ENCODE measurements at regions not wholly inside any gene's neighbourhood (a gene's known extent, or its start where the extent isn't known, plus 50 kb on each side); places are given as distances from the start of the nearest gene placed in this dataset.

DNA sequence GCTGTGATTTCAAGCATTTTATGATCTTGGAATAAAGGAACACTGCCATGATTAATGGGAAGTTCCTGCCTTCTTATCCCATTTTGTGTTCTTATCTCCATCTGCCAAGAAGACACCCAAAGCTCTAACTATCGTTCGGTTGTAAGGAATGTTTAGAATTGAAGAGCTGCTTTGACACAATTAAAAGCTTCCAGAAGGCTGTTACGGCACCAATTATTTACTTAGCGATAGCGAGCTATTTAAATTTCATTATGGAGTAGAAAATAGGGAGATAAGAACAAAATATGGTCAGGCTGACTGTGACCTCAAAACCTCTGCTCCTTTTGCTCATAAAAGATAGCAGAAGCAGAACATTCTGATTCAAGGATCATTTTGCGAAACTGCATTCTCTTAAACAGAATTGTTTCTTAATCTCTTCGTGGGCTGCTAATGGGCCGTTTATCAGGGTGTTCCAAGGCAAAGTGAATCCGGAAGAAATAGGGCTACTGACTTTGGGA, 101.6 kb downstream of the SLC4A3 start:
- TF ChIP-seq, protein P1, sequence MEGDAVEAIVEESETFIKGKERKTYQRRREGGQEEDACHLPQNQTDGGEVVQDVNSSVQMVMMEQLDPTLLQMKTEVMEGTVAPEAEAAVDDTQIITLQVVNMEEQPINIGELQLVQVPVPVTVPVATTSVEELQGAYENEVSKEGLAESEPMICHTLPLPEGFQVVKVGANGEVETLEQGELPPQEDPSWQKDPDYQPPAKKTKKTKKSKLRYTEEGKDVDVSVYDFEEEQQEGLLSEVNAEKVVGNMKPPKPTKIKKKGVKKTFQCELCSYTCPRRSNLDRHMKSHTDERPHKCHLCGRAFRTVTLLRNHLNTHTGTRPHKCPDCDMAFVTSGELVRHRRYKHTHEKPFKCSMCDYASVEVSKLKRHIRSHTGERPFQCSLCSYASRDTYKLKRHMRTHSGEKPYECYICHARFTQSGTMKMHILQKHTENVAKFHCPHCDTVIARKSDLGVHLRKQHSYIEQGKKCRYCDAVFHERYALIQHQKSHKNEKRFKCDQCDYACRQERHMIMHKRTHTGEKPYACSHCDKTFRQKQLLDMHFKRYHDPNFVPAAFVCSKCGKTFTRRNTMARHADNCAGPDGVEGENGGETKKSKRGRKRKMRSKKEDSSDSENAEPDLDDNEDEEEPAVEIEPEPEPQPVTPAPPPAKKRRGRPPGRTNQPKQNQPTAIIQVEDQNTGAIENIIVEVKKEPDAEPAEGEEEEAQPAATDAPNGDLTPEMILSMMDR (IDR thresholded peaks at IDR 0.05) = no peak
- no peak for TF ChIP-seq POLR2A (IDR thresholded peaks at IDR 0.05)
- no peak for TF ChIP-seq POLR2AphosphoS5 (IDR thresholded peaks at IDR 0.05)
